ENCODE measurements at regions not wholly inside any gene's neighbourhood (a gene's known extent, or its start where the extent isn't known, plus 50 kb on each side); places are given as distances from the start of the nearest gene placed in this dataset.
A peak's percentile ranks its signal among the peaks of the same experiment; 100 is the strongest.

DNA sequence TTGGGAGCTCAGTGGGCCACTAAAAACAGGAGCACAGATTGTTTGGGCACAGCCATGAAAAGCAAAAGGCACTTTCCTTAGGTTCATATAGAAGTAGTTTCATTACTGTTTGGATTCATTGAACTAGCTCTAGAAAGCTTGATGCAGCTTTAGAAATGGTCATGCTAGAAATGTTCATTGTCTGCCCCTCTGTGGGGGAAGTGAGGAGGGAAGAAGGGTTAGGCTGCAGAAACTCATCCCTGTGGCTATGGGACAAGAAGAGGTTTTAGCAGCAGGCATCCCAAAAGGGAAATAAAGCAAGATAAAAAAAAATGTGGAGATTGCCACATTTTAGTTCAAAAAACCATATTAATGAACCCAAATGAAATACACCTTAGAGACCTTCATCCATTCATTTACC, 359.6 kb upstream of the PTBP2 start:
- H3K36me3 ChIP-seq: no peaks in the 10 kb centered on the region
- no peak overlapping the region for H3K27ac ChIP-seq
- TF ChIP-seq CTCF (IDR thresholded peaks at IDR 0.05) (no peak), POLR2AphosphoS5 (IDR thresholded peaks at IDR 0.05) (no peak), EP300 (IDR thresholded peaks at IDR 0.05) (no peak), POLR2A (IDR thresholded peaks at IDR 0.05) (no peak)
- no peaks in the 10 kb centered on the region for H3K9me3 ChIP-seq
- H3K27me3 ChIP-seq: no peaks in the 10 kb centered on the region
- no peaks in the 10 kb centered on the region for H3K4me1 ChIP-seq
- no peak for ATAC-seq
- H3K4me3 ChIP-seq: no peak overlapping the region

DNA sequence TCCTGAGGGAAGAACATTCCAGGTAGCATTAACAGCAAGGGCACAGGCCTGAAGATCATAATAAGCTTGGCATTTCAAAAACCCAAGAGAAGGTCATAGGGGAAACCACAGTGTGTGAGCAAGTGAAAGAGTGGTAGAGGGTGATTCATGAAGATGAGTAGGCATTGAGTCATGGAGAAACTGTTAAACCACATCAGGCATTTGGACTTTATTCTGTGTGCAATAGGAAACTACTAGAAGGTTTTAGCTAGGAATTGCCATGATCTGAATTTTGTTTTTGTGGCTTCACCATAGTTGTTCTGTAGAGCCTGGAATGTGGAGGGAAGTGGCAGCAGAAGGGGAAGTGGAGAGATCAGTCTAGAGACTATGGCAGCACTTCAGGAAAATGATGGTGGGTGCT, 359.0 kb upstream of the PTBP2 start:
- no peak for TF ChIP-seq POLR2A (IDR thresholded peaks at IDR 0.05)
- peak; percentile 22 for TF ChIP-seq POLR2AphosphoS5 (IDR thresholded peaks at IDR 0.05)
- no peaks in the 10 kb centered on the region for H3K4me1 ChIP-seq

GRCh38 chr1:96363826-96364225, 357.8 kb upstream of the PTBP2 start:
- 60 to 83% methylated on average over 2 of the region's 2 CpGs for WGBS, 2 donors (ENCODE audit: low coverage in 1 of 2)
- no peaks in the 10 kb centered on the region for H3K27me3 ChIP-seq
- H3K36me3 ChIP-seq: no peaks in the 10 kb centered on the region
- no peak for TF ChIP-seq CTCF (IDR thresholded peaks at IDR 0.05)
- no peak for TF ChIP-seq POLR2A (IDR thresholded peaks at IDR 0.05)
- no peak for TF ChIP-seq POLR2AphosphoS5 (IDR thresholded peaks at IDR 0.05)
- no peak for TF ChIP-seq EP300 (IDR thresholded peaks at IDR 0.05)
- H3K9me3 ChIP-seq: no peaks in the 10 kb centered on the region
- no peak for ATAC-seq
- H3K4me1 ChIP-seq: no peaks in the 10 kb centered on the region
- H3K27ac ChIP-seq: no peak overlapping the region
- H3K4me3 ChIP-seq: no peak overlapping the region

More for the DNA sequence above, 359.0 kb upstream of the PTBP2 start:
- no peaks in the 10 kb centered on the region for H3K36me3 ChIP-seq
- H3K27ac ChIP-seq: no peak overlapping the region
- H3K9me3 ChIP-seq: no peaks in the 10 kb centered on the region
- H3K27me3 ChIP-seq: no peaks in the 10 kb centered on the region
- H3K4me3 ChIP-seq: no peak overlapping the region
- ATAC-seq: no peak

GRCh38 chr1:96364576-96364975, 357.0 kb upstream of the PTBP2 start:
- H3K27ac ChIP-seq: no peak overlapping the region
- ATAC-seq: no peak
- no peaks in the 10 kb centered on the region for H3K27me3 ChIP-seq
- TF ChIP-seq POLR2AphosphoS5 (IDR thresholded peaks at IDR 0.05): no peak
- no peak for TF ChIP-seq POLR2A (IDR thresholded peaks at IDR 0.05)
- TF ChIP-seq EP300 (IDR thresholded peaks at IDR 0.05): no peak
- no peak for TF ChIP-seq CTCF (IDR thresholded peaks at IDR 0.05)
- H3K4me1 ChIP-seq: no peaks in the 10 kb centered on the region
- no peaks in the 10 kb centered on the region for H3K36me3 ChIP-seq
- no peaks in the 10 kb centered on the region for H3K9me3 ChIP-seq
- no peak overlapping the region for H3K4me3 ChIP-seq

GRCh38 chr1:96365076-96365475, 356.5 kb upstream of the PTBP2 start:
- 71% methylated on average over 1 of the region's 1 CpG; no CpG with 5 or more reads in 1 of the 2 donors for WGBS, 2 donors (ENCODE audit: low coverage in 1 of 2)
- Histone ChIP-seq H3K4me1 (no peaks in the 10 kb centered on the region), H3K27me3 (no peaks in the 10 kb centered on the region), H3K4me3 (no peak overlapping the region), H3K9me3 (no peaks in the 10 kb centered on the region), H3K27ac (no peak overlapping the region), H3K36me3 (no peaks in the 10 kb centered on the region)
- no peak for ATAC-seq
- no peak for TF ChIP-seq CTCF (IDR thresholded peaks at IDR 0.05)
- no peak for TF ChIP-seq EP300 (IDR thresholded peaks at IDR 0.05)
- no peak for TF ChIP-seq POLR2AphosphoS5 (IDR thresholded peaks at IDR 0.05)
- no peak for TF ChIP-seq POLR2A (IDR thresholded peaks at IDR 0.05)
